ENCODE measurements at regions not wholly inside any gene's neighbourhood (a gene's known extent, or its start where the extent isn't known, plus 50 kb on each side); places are given as distances from the start of the nearest gene placed in this dataset.
"Not testable (repeated sequence)": the region's sequence is repeated elsewhere in the genome, so short reads cannot be mapped to it uniquely, and the experiment has no call there.

DNA sequence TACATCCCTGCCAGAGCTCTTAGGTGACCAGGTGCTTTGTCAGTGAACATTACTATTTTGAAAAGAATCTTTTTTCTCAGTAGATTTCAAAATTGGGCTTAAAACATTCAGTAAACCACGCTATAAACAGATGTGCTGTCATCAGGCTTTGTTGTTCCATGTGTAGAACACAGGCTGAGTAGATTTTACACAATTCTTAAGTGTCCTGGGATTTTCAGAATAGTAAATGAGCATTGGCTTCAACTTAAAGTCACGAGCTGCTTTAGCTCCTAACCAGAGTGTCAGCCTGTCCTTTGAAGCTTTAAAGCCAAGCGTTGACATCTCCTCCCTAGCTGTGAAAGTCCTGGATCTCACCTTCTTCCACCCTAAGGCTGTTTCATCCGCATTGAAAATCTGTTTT, 83.6 kb downstream of the CARTPT start:
- H3K4me1 Mint-ChIP-seq, result no peaks in the 10 kb centered on the region
- H3K4me3 Mint-ChIP-seq, result no peak overlapping the region
- H3K9me3 Mint-ChIP-seq, result peaks cover 0 to 22% (median 6%) of the 10 kb centered on the region in 9 donors
- POLR2A ChIA-PET, result no interaction called here
- peaks cover 0 to 21% (median 0%) of the 10 kb centered on the region in 3 donors for H3K36me3 Mint-ChIP-seq
- peaks cover 20 to 67% (median 26%) of the 10 kb centered on the region in 5 donors for H3K27me3 Mint-ChIP-seq
- no peak overlapping the region for H3K27ac Mint-ChIP-seq
- ATAC-seq, result no peak
- no peak for DNase-seq

DNA sequence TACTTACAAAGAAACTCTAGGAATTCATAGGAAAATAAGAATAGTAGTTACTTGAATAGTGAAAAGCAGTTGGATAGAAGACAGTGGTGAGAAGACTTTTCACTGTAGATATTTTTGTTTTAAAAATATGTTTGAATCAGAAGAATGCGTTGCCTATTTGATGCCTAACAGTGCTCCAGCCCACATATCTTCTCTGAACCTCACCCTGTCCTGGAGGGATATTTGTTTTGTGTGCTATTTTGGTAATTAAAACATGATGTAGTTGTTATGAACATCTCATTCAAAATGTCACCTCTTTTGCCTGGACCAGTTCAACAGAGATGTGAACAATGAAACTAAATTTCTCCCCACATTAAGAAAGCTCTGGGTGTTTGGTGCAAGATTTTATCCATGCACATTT, 87.6 kb downstream of the CARTPT start:
- no peaks in the 10 kb centered on the region for H3K9me3 Mint-ChIP-seq
- no peak overlapping the region for H3K4me3 Mint-ChIP-seq
- H3K4me1 Mint-ChIP-seq, result peaks cover 0 to 8% (median 1%) of the 10 kb centered on the region in 4 donors
- no peak for DNase-seq
- H3K36me3 Mint-ChIP-seq, result no peaks in the 10 kb centered on the region
- peaks cover 17 to 53% (median 22%) of the 10 kb centered on the region in 5 donors for H3K27me3 Mint-ChIP-seq
- no peak overlapping the region for H3K27ac Mint-ChIP-seq
- POLR2A ChIA-PET, result no interaction called here
- ATAC-seq, result no peak

DNA sequence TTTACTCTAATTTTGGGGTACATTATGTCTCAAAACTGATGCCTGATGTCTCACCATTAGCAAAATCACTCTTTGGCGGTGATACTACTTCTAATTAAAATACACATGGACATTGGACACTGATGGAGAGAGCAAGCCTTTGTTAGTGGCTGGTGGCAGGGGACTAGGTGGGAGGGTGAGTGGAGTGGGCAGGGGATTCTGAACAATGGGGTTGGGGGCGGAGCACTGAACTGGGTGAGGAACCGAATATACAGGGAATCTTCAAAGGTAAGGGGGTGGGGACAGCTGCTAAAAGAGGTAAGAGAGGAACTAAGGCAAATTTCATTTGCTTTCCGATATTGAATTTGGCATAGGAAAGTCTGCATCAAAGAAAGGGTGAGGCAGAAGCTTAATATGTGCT, 88.8 kb downstream of the CARTPT start:
- no peak for DNase-seq
- Mint-ChIP-seq H3K36me3 (no peaks in the 10 kb centered on the region), H3K27me3 (peaks cover 17 to 45% (median 22%) of the 10 kb centered on the region in 5 donors), H3K27ac (no peak overlapping the region), H3K4me1 (peaks cover 0 to 8% (median 1%) of the 10 kb centered on the region in 4 donors), H3K9me3 (no peaks in the 10 kb centered on the region), H3K4me3 (no peak overlapping the region)
- POLR2A ChIA-PET, result no interaction called here
- no peak for ATAC-seq

DNA sequence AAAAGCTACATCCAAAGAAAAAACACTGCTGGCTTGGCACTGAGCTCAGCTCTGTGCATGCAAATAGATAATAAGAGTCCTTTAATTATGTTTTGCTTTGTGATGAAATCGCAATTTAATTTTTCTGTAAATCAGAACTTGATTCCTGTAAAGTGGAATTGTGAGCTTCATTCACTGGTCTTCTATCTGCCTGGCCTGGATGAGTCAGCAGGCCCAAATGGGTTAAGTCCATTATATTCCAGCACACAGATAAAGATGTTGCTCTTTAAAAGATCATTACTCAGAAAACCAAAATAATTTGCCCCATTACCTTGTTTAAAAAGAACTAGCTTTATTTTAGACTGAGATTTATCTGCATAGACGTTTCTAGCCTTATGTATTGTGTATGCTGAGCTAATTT, 90.4 kb downstream of the CARTPT start:
- no peaks in the 10 kb centered on the region for H3K9me3 Mint-ChIP-seq
- H3K4me1 Mint-ChIP-seq, result peaks cover 0 to 8% (median 1%) of the 10 kb centered on the region in 4 donors
- POLR2A ChIA-PET, result no interaction called here
- H3K36me3 Mint-ChIP-seq, result no peaks in the 10 kb centered on the region
- ATAC-seq, result no peak
- H3K27me3 Mint-ChIP-seq, result peaks cover 17 to 50% (median 20%) of the 10 kb centered on the region in 5 donors
- H3K27ac Mint-ChIP-seq, result no peak overlapping the region
- H3K4me3 Mint-ChIP-seq, result no peak overlapping the region
- no peak for DNase-seq

DNA sequence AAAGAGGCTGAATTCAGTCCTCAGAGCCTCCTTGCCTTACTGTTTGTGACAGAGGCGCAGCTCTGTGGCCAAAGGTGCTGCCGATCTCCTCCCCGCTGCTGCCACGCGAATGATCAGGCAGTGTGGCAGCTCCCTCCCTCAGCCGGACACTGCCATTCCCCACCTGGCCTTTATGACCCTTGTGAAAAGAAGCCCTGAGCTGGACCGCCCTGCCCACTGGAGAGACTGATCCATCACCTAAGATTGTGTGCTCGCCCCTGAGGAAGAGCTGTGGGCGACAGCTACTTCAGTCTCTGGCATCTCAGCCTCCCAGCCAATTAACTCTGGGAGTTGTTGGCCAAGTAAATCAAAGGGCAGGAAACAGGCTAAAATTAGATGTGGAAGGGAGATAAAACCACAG, 90.9 kb downstream of the CARTPT start:
- Mint-ChIP-seq H3K27me3 (peaks cover 16 to 50% (median 24%) of the 10 kb centered on the region in 5 donors), H3K4me1 (peaks cover 0 to 8% (median 1%) of the 10 kb centered on the region in 4 donors), H3K9me3 (no peaks in the 10 kb centered on the region), H3K27ac (no peak overlapping the region), H3K4me3 (no peak overlapping the region), H3K36me3 (no peaks in the 10 kb centered on the region)
- ATAC-seq (no peak), DNase-seq (no peak)
- POLR2A ChIA-PET, result no interaction called here

DNA sequence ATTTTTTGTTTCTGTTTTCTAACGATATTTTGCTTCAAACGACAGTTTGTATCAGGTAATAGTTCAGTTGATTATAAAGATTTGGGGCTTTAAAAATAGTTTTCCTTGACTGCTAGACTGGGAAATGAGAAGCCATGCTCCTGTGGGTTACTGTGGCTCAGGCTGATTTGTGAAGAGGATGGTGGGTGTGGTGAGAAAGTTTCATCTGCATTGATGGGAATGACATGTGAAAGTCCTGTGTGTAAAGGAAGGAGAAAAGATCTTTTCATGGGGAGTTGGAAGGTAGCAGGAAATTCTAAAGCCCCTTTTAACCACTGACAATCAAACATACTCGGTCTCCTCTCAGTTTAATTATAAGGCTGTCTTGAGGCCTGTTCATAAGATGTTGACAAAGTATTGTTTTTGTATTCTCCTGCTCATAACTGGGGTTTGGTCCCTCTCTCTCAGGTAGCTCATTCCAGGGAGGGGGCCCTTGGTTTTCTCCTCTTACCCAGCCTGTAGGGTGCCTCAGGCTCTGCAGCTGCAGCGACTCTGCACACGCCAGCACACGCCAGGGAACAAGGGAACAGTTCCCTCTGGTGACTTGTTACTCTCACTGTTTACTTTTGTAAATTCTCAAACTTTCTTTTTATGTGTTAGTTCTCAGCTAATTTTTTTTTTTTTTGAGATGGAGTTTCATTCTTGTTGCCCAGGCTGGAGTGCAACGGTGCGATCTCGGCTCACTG, 91.6 kb downstream of the CARTPT start:
- Mint-ChIP-seq H3K4me1 (peaks cover 0 to 8% (median 1%) of the 10 kb centered on the region in 4 donors), H3K9me3 (no peaks in the 10 kb centered on the region), H3K27ac (no peak overlapping the region), H3K36me3 (no peaks in the 10 kb centered on the region), H3K4me3 (no peak overlapping the region), H3K27me3 (peaks cover 13 to 49% (median 24%) of the 10 kb centered on the region in 5 donors)
- POLR2A ChIA-PET, result no interaction called here
- DNase-seq (no peak), ATAC-seq (no peak)

DNA sequence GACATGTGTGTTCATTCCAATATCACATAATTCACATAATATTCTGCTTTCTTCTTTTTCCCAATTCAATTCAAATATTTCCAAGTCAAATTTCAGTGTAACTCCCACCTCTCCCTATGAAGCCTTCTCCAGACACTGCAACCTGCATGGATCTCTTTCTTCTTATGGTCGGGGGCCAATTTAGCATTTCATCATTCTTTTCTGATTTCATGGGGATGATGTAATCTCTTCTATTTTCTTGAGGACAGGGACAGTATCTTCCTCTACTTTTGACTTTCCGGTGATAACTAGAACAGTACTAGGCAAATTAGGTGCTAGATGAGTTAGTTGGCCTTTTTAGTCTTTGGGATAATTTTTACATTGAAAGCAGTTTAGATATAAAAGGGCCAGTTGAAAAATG, 92.7 kb downstream of the CARTPT start:
- POLR2A ChIA-PET, result no interaction called here
- ATAC-seq (no peak), DNase-seq (no peak)
- no peak overlapping the region for H3K27ac Mint-ChIP-seq
- no peaks in the 10 kb centered on the region for H3K9me3 Mint-ChIP-seq
- H3K4me3 Mint-ChIP-seq, result no peak overlapping the region
- peaks cover 11 to 37% (median 24%) of the 10 kb centered on the region in 5 donors for H3K27me3 Mint-ChIP-seq
- peaks cover 0 to 8% (median 1%) of the 10 kb centered on the region in 4 donors for H3K4me1 Mint-ChIP-seq
- no peaks in the 10 kb centered on the region for H3K36me3 Mint-ChIP-seq

DNA sequence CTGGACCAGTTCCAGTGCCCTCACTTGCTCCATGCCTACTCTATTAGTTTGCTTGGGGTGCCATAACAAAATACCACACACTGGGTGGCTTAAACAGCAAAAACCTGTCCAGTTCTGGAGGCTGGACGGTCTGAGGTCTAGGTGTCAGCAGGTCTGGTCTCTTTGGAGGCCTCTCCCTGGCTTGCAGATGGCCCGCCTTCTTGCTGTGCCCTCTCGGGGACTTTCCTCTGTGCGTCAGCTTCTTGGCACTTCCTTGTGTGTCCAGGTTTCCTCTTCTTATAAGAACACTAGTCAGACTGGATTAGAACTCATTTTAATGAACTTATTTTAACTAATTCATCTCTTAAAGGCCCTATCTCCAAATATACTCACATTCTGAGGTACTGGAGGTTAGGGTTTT, 97.2 kb downstream of the CARTPT start:
- H3K27me3 Mint-ChIP-seq, result peaks cover 1 to 36% (median 8%) of the 10 kb centered on the region in 5 donors
- no peak overlapping the region for H3K4me3 Mint-ChIP-seq
- peaks cover 0 to 5% (median 0%) of the 10 kb centered on the region in 3 donors for H3K36me3 Mint-ChIP-seq
- H3K27ac Mint-ChIP-seq, result no peak overlapping the region
- POLR2A ChIA-PET, result no interaction called here
- H3K4me1 Mint-ChIP-seq, result no peaks in the 10 kb centered on the region
- no peak for DNase-seq
- no peak for ATAC-seq
- H3K9me3 Mint-ChIP-seq, result peaks cover 7 to 9% (median 7%) of the 10 kb centered on the region in 9 donors

DNA sequence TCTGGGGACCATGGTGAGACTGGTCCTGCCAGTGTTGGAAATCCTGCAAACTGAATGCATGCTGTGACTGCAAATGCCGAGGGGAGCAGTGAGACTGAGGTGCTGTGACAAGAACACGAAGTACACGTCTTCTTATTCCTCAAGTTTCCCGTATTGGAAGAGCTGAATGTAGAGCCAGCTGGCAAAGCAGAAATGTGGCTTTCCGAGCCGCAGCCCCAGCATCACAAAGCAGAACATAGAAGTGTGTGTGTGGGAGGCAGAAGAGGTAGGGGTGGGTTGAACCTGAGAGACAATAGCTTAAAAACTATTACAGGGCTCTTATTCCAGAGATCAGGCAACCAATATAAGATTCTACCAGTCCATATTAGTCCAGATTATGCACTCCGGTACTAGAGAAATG, 98.8 kb downstream of the CARTPT start:
- Mint-ChIP-seq H3K9me3 (peaks cover 16 to 25% (median 19%) of the 10 kb centered on the region in 9 donors), H3K27ac (no peak overlapping the region), H3K4me3 (no peak overlapping the region), H3K4me1 (no peaks in the 10 kb centered on the region), H3K27me3 (peaks cover 0 to 36% (median 8%) of the 10 kb centered on the region in 5 donors), H3K36me3 (peaks cover 0 to 13% (median 0%) of the 10 kb centered on the region in 3 donors)
- POLR2A ChIA-PET, result no interaction called here
- ATAC-seq (no peak), DNase-seq (no peak)

DNA sequence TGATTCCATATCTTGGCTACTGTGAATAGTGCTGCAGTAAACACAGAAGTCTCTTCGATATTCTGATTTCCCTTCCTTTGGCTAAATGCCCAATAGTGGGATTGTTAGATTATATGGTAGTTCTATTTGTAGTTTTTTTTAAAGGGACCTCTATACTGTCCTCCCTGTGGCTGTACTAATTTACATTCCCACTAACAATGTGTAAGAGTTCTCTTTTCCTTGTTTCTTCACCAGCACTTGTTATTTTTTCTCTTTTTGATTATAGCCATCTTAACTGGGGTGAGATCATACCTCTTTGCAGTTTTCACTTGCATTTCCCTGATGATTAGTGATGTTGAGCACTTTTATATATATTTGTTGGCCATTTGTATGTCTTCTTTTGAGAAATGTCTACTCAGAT, 102.0 kb downstream of the CARTPT start:
- POLR2A ChIA-PET, result no interaction called here
- ATAC-seq, result no peak
- H3K4me1 Mint-ChIP-seq, result no peaks in the 10 kb centered on the region
- H3K27ac Mint-ChIP-seq, result no peak overlapping the region
- H3K4me3 Mint-ChIP-seq, result no peak overlapping the region
- no peak for DNase-seq
- H3K27me3 Mint-ChIP-seq, result peaks cover 0 to 18% (median 6%) of the 10 kb centered on the region in 5 donors
- peaks cover 0 to 19% (median 0%) of the 10 kb centered on the region in 3 donors for H3K36me3 Mint-ChIP-seq
- H3K9me3 Mint-ChIP-seq, result peaks cover 17 to 51% (median 38%) of the 10 kb centered on the region in 9 donors

DNA sequence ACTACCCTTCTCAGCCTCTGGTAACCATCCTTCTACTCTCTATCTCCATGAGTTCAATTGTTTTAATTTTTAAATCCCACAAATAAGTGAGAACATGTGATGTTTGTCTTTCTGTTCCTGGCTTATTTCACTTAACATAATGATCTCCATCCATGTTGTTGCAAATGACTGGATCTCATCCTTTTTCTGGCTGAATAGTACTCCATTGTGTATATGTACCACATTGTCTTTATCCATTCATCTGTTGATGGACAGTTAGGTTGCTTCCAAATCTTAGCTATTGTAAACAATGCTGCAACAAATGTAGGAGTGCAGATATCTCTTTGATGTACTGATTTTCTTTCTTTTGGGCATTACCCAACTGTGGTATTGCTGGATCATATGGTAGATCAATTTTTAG, 103.0 kb downstream of the CARTPT start:
- Mint-ChIP-seq H3K9me3 (peaks cover 23 to 61% (median 48%) of the 10 kb centered on the region in 9 donors), H3K27me3 (peaks cover 0 to 27% (median 6%) of the 10 kb centered on the region in 5 donors), H3K36me3 (peaks cover 3 to 29% (median 3%) of the 10 kb centered on the region in 3 donors)
- H3K27ac Mint-ChIP-seq, H3K4me1 Mint-ChIP-seq, DNase-seq, POLR2A ChIA-PET, H3K4me3 Mint-ChIP-seq, ATAC-seq: not testable (repeated sequence)

DNA sequence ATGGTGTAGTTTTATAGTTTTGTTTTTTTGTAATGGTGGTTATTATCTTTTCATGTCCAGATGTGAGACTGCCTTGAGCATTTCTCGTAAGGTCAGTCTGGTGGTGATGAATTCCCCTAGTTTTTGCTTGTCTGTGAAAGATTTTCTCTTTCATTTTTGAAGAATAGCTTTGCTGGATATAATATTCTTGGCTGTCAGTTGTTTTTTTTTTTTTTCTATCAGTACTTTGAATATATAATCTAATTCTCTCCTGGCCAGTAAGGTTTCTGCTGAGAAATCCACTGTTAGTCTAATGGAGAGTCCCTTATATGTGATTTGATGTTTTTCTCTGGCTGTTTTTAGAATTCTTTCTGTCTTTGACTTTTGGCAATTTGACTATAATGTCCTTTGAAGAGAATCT, 106.9 kb downstream of the CARTPT start:
- no peak overlapping the region for H3K27ac Mint-ChIP-seq
- H3K4me3 Mint-ChIP-seq, result no peak overlapping the region
- H3K27me3 Mint-ChIP-seq, result peaks cover 0 to 14% (median 3%) of the 10 kb centered on the region in 5 donors
- ATAC-seq (no peak), DNase-seq (no peak)
- POLR2A ChIA-PET, result no interaction called here
- peaks cover 0 to 2% (median 0%) of the 10 kb centered on the region in 4 donors for H3K4me1 Mint-ChIP-seq
- H3K9me3 Mint-ChIP-seq, result peaks cover 19 to 81% (median 52%) of the 10 kb centered on the region in 9 donors
- peaks cover 3 to 28% (median 3%) of the 10 kb centered on the region in 3 donors for H3K36me3 Mint-ChIP-seq

DNA sequence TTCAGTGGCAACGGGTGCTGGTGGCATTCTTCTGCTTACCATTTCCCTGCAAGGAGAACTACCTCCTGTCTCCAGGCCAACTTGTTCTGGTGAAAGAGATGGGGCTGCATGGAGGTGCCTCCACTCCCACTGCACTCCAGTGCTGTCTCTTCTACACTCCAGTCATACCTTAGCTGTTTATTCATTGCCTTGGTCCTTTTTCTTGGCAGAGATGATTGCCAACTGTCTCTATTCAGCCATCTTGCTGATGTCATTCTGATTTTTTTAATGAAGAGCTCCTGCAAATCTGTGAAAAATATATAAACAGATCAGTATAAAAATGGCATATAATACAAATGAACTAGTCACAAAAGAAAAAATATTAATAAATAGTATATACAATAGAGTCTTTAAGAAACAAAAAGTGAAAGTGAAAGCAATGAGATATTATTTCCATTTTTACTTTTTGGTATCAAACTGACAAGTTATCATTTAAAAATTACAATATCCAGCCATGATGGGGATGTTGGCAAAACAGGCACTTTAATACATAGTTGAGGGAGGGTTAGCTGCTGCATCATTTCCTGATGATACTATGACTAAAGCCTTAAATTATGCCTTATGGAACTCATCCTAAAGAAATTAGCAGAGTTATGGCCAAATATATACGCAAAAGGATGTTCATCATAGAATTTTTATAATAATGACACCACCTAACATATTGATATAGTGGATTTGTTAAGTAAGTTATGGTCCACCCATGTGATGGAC, 109.4 kb downstream of the CARTPT start:
- H3K4me1 Mint-ChIP-seq, result peaks cover 0 to 2% (median 0%) of the 10 kb centered on the region in 4 donors
- DNase-seq (no peak), ATAC-seq (no peak)
- peaks cover 3 to 17% (median 3%) of the 10 kb centered on the region in 3 donors for H3K36me3 Mint-ChIP-seq
- H3K4me3 Mint-ChIP-seq, result no peak overlapping the region
- POLR2A ChIA-PET, result no interaction called here
- no peak overlapping the region for H3K27ac Mint-ChIP-seq
- H3K9me3 Mint-ChIP-seq, result peaks cover 4 to 57% (median 30%) of the 10 kb centered on the region in 9 donors
- H3K27me3 Mint-ChIP-seq, result peaks cover 0 to 23% (median 3%) of the 10 kb centered on the region in 5 donors

Data from naive thymus-derived CD8-positive, alpha-beta T cell (primary cell).